GM12891 (cell line): ENCODE measurements at regions not wholly inside any gene's neighbourhood (a gene's known extent, or its start where the extent isn't known, plus 50 kb on each side); places are given as distances from the start of the nearest gene placed in this dataset.
"Not testable (repeated sequence)": the region's sequence is repeated elsewhere in the genome, so short reads cannot be mapped to it uniquely, and the experiment has no call there.

ENCODE experiments used
- POLR2A ChIP-seq: IDR thresholded peaks from 2 replicates; pipeline ENCODE4 v1.6.1; 2011; ENCODE audit warnings: low read depth, low read length, control low read depth
- SPI1 ChIP-seq: IDR thresholded peaks from 2 replicates; pipeline ENCODE4 v1.6.1; 2011; ENCODE audit warnings: low read depth, low read length, control low read depth
- TAF1 ChIP-seq: IDR thresholded peaks from 2 replicates; pipeline ENCODE4 v1.6.1; 2011; ENCODE audit warnings: low read depth, low read length, control low read depth

GRCh38 chr7:68410693-68411092, 1187.6 kb upstream of the AUTS2 start:
- TF ChIP-seq POLR2A, SPI1, TAF1: not testable (repeated sequence)
